Vagina (tissue), 2 donors: ENCODE measurements at regions not wholly inside any gene's neighbourhood (a gene's known extent, or its start where the extent isn't known, plus 50 kb on each side); places are given as distances from the start of the nearest gene placed in this dataset.

ENCODE experiments used
- POLR2A ChIP-seq, 2 donors: fragments of 450-650 bp; IDR thresholded peaks; one replicate each; pipeline ENCODE4 v1.6.1; 2017; ENCODE audit warnings: antibody characterized with exemption in 2 of 2, mild to moderate bottlenecking in 2 of 2, moderate library complexity in 2 of 2
- TF ChIP-seq, protein P1 (sequence below), 3 experiments: fragments of 450-650 bp in 2 of 3; fragments of 200-600 bp in 1 of 3; sonication (generic) in 1 of 3; IDR thresholded peaks; one replicate each; pipeline ENCODE4 v1.5.1; 2017 to 2019; ENCODE audit warnings: antibody characterized with exemption in 3 of 3, mild to moderate bottlenecking in 2 of 3, moderate library complexity in 2 of 3

GRCh38 chr20:61123751-61124368 is 128.2 kb upstream of the CDH4 start:
- TF ChIP-seq POLR2A (IDR thresholded peaks at IDR 0.05): no peak
- TF ChIP-seq, protein P1, sequence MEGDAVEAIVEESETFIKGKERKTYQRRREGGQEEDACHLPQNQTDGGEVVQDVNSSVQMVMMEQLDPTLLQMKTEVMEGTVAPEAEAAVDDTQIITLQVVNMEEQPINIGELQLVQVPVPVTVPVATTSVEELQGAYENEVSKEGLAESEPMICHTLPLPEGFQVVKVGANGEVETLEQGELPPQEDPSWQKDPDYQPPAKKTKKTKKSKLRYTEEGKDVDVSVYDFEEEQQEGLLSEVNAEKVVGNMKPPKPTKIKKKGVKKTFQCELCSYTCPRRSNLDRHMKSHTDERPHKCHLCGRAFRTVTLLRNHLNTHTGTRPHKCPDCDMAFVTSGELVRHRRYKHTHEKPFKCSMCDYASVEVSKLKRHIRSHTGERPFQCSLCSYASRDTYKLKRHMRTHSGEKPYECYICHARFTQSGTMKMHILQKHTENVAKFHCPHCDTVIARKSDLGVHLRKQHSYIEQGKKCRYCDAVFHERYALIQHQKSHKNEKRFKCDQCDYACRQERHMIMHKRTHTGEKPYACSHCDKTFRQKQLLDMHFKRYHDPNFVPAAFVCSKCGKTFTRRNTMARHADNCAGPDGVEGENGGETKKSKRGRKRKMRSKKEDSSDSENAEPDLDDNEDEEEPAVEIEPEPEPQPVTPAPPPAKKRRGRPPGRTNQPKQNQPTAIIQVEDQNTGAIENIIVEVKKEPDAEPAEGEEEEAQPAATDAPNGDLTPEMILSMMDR (IDR thresholded peaks at IDR 0.05): no peak
